ENCODE measurements at regions not wholly inside any gene's neighbourhood (a gene's known extent, or its start where the extent isn't known, plus 50 kb on each side); places are given as distances from the start of the nearest gene placed in this dataset.

- no peaks in the 10 kb centered on the region for H4K20me1 ChIP-seq (ENCODE audit: insufficient read depth, low read length)
- ChIA-PET CTCF (ENCODE audit: unreplicated experiment) (no interaction called here), POLR2A (no interaction called here)
- DNase-seq (ENCODE audit: low spot score): no peak
- no peak overlapping the region for H3K4me3 ChIP-seq (ENCODE audit: low read depth, low read length, poor library complexity, severe bottlenecking)
- no peak overlapping the region for H3K27ac ChIP-seq (ENCODE audit: low read depth, low read length, poor library complexity, severe bottlenecking)
- TF ChIP-seq CTCF (conservative IDR thresholded peaks at IDR 0.05; ENCODE audit: low read length) (no peak), EZH2phosphoT487 (IDR thresholded peaks at IDR 0.05; ENCODE audit: borderline replicate concordance, low read depth, low read length) (no peak)
- no peaks in the 10 kb centered on the region for H3K4me1 ChIP-seq (ENCODE audit: insufficient read depth, low read length, poor library complexity, severe bottlenecking)
- no peaks in the 10 kb centered on the region for H3K36me3 ChIP-seq (ENCODE audit: insufficient read depth, low read length)
- H3K79me2 ChIP-seq (ENCODE audit: insufficient read depth, low read depth, low read length): no peaks in the 10 kb centered on the region
- intact Hi-C loops (cut with micrococcal nuclease; ENCODE audit: unreplicated experiment): no loop called here
- BruUV-seq (replicated peaks): no TSS peak
- H3K9me3 ChIP-seq (ENCODE audit: low read length): no peaks in the 10 kb centered on the region
- no peak overlapping the region for H3K4me2 ChIP-seq (ENCODE audit: low read length)
- no peaks in the 10 kb centered on the region for H3K9me2 ChIP-seq (ENCODE audit: insufficient read depth, low read length)
- H2AFZ ChIP-seq (ENCODE audit: low read length): no peak overlapping the region
Observed at GRCh38 chr11:79894111-79894510, 453.3 kb upstream of the TENM4 start.

GRCh38 chr11:79890272-79890671, 449.4 kb upstream of the TENM4 start:
- H3K27ac ChIP-seq (ENCODE audit: low read depth, low read length, poor library complexity, severe bottlenecking): no peak overlapping the region
- ChIA-PET CTCF (ENCODE audit: unreplicated experiment) (no interaction called here), POLR2A (no interaction called here)
- no peak overlapping the region for H3K4me3 ChIP-seq (ENCODE audit: low read depth, low read length, poor library complexity, severe bottlenecking)
- no peaks in the 10 kb centered on the region for H3K9me2 ChIP-seq (ENCODE audit: insufficient read depth, low read length)
- no peak for TF ChIP-seq EZH2phosphoT487 (IDR thresholded peaks at IDR 0.05; ENCODE audit: borderline replicate concordance, low read depth, low read length)
- TF ChIP-seq CTCF (conservative IDR thresholded peaks at IDR 0.05; ENCODE audit: low read length): no peak
- BruUV-seq (replicated peaks): no TSS peak
- DNase-seq (ENCODE audit: low spot score): no peak
- H3K4me2 ChIP-seq (ENCODE audit: low read length): no peak overlapping the region
- H2AFZ ChIP-seq (ENCODE audit: low read length): no peak overlapping the region
- H3K4me1 ChIP-seq (ENCODE audit: insufficient read depth, low read length, poor library complexity, severe bottlenecking): no peaks in the 10 kb centered on the region
- no peaks in the 10 kb centered on the region for H4K20me1 ChIP-seq (ENCODE audit: insufficient read depth, low read length)
- no peaks in the 10 kb centered on the region for H3K79me2 ChIP-seq (ENCODE audit: insufficient read depth, low read depth, low read length)
- intact Hi-C loops (cut with micrococcal nuclease; ENCODE audit: unreplicated experiment): no loop called here
- no peaks in the 10 kb centered on the region for H3K36me3 ChIP-seq (ENCODE audit: insufficient read depth, low read length)
- no peaks in the 10 kb centered on the region for H3K9me3 ChIP-seq (ENCODE audit: low read length)

DNA sequence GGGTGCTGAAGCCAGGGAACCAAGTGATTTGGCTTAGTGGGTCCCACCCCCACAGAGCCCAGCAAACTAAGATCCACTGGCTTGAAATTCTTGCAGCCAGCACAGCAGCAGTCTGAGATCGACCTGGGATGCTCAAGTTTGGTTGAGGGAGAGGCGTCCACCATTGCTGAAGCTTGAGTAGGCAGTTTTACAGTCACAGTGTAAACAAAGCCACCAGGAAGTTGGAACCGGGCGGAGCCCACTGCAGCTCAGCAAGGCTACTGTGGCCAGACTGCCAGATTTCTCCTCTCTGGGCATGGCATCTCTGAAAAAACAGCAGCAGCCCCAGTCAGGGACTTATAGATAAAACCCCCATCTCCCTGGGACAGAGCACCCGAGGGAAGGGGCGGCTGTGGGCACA, 424.1 kb upstream of the TENM4 start:
- TF ChIP-seq CTCF (conservative IDR thresholded peaks at IDR 0.05; ENCODE audit: low read length) (no peak), EZH2phosphoT487 (IDR thresholded peaks at IDR 0.05; ENCODE audit: borderline replicate concordance, low read depth, low read length) (no peak)

More for the DNA sequence above, 424.1 kb upstream of the TENM4 start:
- no peaks in the 10 kb centered on the region for H3K79me2 ChIP-seq (ENCODE audit: insufficient read depth, low read depth, low read length)
- POLR2A ChIA-PET: no interaction called here
- H3K4me1 ChIP-seq (ENCODE audit: insufficient read depth, low read length, poor library complexity, severe bottlenecking): no peaks in the 10 kb centered on the region
- no peaks in the 10 kb centered on the region for H3K9me2 ChIP-seq (ENCODE audit: insufficient read depth, low read length)
- H3K36me3 ChIP-seq (ENCODE audit: insufficient read depth, low read length): no peaks in the 10 kb centered on the region
- H2AFZ ChIP-seq (ENCODE audit: low read length): no peak overlapping the region
- no peaks in the 10 kb centered on the region for H3K9me3 ChIP-seq (ENCODE audit: low read length)
- CTCF ChIA-PET (ENCODE audit: unreplicated experiment): no interaction called here
- no peak for DNase-seq (ENCODE audit: low spot score)
- no TSS peak for BruUV-seq (replicated peaks)
- no peak overlapping the region for H3K27ac ChIP-seq (ENCODE audit: low read depth, low read length, poor library complexity, severe bottlenecking)
- intact Hi-C loops (cut with micrococcal nuclease; ENCODE audit: unreplicated experiment): no loop called here
- no peak overlapping the region for H3K4me2 ChIP-seq (ENCODE audit: low read length)
- no peaks in the 10 kb centered on the region for H4K20me1 ChIP-seq (ENCODE audit: insufficient read depth, low read length)
- no peak overlapping the region for H3K4me3 ChIP-seq (ENCODE audit: low read depth, low read length, poor library complexity, severe bottlenecking)
